ENCODE measurements at regions not wholly inside any gene's neighbourhood (a gene's known extent, or its start where the extent isn't known, plus 50 kb on each side); places are given as distances from the start of the nearest gene placed in this dataset.
"Not testable (repeated sequence)": the region's sequence is repeated elsewhere in the genome, so short reads cannot be mapped to it uniquely, and the experiment has no call there.

DNA sequence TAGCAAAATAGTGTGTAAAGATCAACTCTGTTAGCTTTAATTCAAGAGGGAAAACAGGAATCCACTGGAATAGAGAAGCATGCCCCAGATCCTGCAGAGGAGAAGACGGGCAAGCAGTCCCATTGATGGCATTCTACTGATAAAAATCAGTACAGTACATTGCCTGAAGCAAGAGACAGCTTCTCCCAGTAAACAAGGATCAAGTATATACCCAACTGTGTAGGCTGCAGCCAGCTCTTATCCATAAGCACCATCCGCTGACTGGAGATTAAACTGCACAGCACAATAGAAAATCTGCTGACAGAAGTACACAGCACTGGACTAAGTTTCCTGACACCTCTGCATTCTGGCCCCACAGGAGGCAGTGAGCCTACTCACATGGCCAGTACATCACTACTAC is 110.1 kb downstream of the COX18 start:
- no peaks in the 10 kb centered on the region for H3K36me3 Mint-ChIP-seq
- no peaks in the 10 kb centered on the region for H3K4me1 Mint-ChIP-seq
- H3K27me3 Mint-ChIP-seq: peaks cover 3% of the 10 kb centered on the region
- H3K4me3 Mint-ChIP-seq: no peak overlapping the region
- H3K9me3 Mint-ChIP-seq: peaks cover 10 to 18% (median 10%) of the 10 kb centered on the region in 3 donors
- H3K27ac Mint-ChIP-seq: no peak overlapping the region

DNA sequence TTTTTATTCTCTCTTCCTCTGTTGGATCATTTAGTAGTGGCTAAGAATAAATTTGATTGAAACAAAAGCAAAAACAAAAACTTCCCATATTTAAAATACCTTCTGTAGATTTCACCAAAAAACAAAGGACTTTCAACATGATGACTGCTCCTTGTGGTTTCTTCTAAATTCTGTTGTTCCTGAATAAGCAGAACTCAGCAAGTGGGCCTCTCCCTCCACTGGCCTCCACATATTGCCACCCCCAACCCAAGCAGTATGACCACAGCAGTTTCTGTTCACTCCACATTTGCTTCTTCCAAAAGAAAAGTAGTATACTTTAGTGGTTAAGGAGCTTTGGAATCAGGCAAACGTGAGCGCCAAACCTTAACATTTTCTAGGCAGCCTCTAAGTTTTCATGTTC is 114.7 kb downstream of the COX18 start:
- Mint-ChIP-seq H3K27me3 (peaks cover 3% of the 10 kb centered on the region), H3K27ac (no peak overlapping the region), H3K4me1 (no peaks in the 10 kb centered on the region)

DNA sequence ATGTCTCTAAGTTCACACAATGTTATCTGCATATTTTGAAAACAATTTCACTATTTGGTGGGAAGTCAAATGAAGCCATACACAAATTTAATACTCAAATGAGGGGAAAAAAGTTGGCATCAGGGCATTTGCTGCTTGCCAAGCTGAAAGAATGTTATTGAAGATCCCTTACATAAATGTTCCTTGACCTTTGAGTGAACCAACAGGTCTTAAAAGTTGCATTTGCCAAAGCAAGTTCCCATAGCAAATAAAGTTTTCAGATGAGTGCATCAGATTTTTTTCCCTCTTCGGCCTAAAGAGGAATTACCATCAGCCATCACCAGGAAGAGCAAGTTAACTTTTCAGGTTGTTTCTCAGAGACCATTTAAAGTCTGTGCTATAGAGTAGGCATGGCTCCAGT is 115.9 kb downstream of the COX18 start:
- H3K36me3 Mint-ChIP-seq: no peaks in the 10 kb centered on the region
- no peaks in the 10 kb centered on the region for H3K27me3 Mint-ChIP-seq
- H3K27ac Mint-ChIP-seq: no peak overlapping the region
- no peaks in the 10 kb centered on the region for H3K4me1 Mint-ChIP-seq
- H3K4me3 Mint-ChIP-seq: no peak overlapping the region
- H3K9me3 Mint-ChIP-seq: peaks cover 0 to 4% (median 1%) of the 10 kb centered on the region in 3 donors

More for the DNA sequence above, 114.7 kb downstream of the COX18 start:
- Mint-ChIP-seq H3K4me3 (no peak overlapping the region), H3K36me3 (no peaks in the 10 kb centered on the region), H3K9me3 (peaks cover 4 to 5% (median 5%) of the 10 kb centered on the region in 3 donors)

DNA sequence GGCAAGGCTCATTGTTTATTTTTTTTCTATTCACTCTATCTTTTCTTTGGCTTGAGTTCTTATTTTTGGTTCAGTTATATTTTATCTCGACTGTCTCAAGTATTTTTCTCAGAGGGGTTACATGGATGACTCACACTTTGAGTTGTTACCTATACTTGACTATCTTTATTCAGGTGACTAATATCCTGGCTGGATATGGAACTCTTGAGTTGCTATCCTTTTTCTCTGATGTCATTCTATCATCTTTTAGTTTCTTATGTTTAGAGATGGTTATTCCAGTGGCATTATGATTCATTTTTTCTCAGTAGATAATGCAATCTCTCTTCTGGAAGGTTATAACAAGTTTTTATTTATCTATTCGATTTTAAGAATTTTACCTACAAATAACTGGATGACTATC is 117.9 kb downstream of the COX18 start:
- no peaks in the 10 kb centered on the region for H3K4me1 Mint-ChIP-seq
- H3K27ac Mint-ChIP-seq: no peak overlapping the region
- no peaks in the 10 kb centered on the region for H3K27me3 Mint-ChIP-seq
- H3K9me3 Mint-ChIP-seq: peaks cover 0 to 4% (median 1%) of the 10 kb centered on the region in 3 donors
- H3K36me3 Mint-ChIP-seq: no peaks in the 10 kb centered on the region
- no peak overlapping the region for H3K4me3 Mint-ChIP-seq

DNA sequence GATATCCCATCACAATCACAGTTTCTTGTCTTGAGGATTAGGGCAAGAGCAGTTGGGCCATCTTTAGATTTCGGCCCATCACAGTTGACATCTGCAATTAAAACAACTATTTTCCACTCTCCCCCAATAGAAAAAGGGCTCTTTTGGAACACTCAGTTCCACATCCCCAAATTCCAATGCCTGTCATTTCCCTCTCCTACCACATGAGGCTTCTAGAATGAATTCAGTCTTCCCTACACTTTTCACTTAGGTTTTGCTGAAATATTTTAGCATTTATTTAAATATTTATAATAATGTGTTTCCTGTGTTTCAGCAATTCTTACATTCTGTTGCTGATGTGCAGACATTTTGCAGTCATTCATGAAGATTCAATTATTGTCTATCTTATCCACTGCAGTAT is 118.4 kb downstream of the COX18 start:
- peaks cover 1 to 7% (median 3%) of the 10 kb centered on the region in 3 donors for H3K9me3 Mint-ChIP-seq
- H3K27ac Mint-ChIP-seq: no peak overlapping the region
- H3K4me3 Mint-ChIP-seq: no peak overlapping the region
- H3K36me3 Mint-ChIP-seq: no peaks in the 10 kb centered on the region
- no peaks in the 10 kb centered on the region for H3K27me3 Mint-ChIP-seq
- H3K4me1 Mint-ChIP-seq: no peaks in the 10 kb centered on the region

DNA sequence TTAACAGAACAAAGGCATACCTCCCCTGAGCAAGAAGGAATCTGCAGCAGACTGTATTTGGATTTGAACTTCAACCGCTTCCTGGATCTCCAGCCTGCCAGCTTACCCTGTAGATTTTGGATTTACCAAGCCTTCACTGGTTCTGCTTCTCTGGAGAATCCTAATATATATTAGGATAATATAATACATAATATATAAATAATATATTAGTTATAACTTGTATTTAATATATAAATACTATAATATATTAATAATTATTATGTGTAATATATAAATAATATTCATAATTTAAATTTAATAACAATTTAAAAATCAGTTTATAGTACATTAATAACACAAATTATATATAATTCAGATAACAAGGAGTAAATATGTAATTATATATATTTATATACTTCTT is 121.4 kb downstream of the COX18 start:
- no peaks in the 10 kb centered on the region for H3K36me3 Mint-ChIP-seq
- H3K4me3 Mint-ChIP-seq: no peak overlapping the region
- H3K27me3 Mint-ChIP-seq: no peaks in the 10 kb centered on the region
- H3K27ac Mint-ChIP-seq: no peak overlapping the region
- peaks cover 0 to 11% (median 8%) of the 10 kb centered on the region in 3 donors for H3K9me3 Mint-ChIP-seq
- H3K4me1 Mint-ChIP-seq: no peaks in the 10 kb centered on the region

DNA sequence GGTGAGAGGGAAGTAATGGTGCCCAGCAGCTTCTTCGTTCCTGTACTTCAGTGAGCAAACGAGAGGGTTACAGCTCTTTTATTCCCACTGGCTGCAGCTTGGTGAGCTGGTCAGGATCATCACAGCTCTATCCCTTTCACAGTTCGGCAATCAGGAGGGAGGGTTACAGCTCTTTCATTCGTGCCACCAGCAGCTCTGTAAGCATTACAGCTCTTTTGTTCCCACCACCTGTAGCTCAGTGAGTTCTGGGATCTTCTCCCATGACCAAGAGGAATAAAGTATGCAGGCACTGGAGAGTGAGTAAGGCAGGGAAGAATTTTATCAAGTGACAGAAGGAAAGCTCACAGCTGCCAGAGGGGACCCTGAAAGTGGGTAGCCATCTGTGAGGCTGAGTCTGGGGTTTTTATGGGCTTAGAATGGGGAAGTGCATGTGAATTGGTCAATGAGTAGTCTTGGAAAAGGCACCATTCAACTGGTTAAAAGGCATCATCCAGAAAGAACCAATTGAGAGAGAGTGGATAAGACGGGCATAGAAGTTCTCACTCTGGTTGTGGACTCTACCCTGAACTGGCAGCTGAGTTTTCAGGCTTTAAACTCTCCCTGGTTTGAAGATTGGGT is 123.7 kb downstream of the COX18 start:
- H3K27me3 Mint-ChIP-seq: no peaks in the 10 kb centered on the region
- H3K9me3 Mint-ChIP-seq: peaks cover 0 to 11% (median 8%) of the 10 kb centered on the region in 3 donors
- no peak overlapping the region for H3K4me3 Mint-ChIP-seq
- no peak overlapping the region for H3K27ac Mint-ChIP-seq
- H3K4me1 Mint-ChIP-seq: no peaks in the 10 kb centered on the region
- H3K36me3 Mint-ChIP-seq: no peaks in the 10 kb centered on the region

DNA sequence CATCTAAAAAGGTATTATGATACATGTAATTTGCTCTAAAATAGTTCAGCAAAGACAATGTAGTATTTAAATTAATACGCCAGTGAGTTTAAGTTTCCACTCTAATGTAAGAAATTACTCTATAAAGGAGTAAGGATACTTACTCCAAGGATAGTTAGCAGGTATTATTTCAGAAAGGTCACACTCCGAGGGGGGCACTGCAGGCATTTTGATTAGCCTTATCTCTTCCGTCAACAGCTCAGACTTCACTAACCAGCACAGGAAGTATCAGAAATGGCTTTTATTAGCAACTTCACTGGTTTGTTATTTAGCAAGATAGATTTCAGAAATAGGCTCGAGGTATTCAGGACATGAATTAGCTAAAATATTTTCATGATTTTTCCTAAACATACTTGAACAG is 127.0 kb downstream of the COX18 start:
- H3K27ac Mint-ChIP-seq: no peak overlapping the region
- no peaks in the 10 kb centered on the region for H3K36me3 Mint-ChIP-seq
- H3K9me3 Mint-ChIP-seq: peaks cover 0 to 8% (median 7%) of the 10 kb centered on the region in 3 donors
- no peaks in the 10 kb centered on the region for H3K4me1 Mint-ChIP-seq
- H3K27me3 Mint-ChIP-seq: peaks cover 1% of the 10 kb centered on the region
- no peak overlapping the region for H3K4me3 Mint-ChIP-seq

DNA sequence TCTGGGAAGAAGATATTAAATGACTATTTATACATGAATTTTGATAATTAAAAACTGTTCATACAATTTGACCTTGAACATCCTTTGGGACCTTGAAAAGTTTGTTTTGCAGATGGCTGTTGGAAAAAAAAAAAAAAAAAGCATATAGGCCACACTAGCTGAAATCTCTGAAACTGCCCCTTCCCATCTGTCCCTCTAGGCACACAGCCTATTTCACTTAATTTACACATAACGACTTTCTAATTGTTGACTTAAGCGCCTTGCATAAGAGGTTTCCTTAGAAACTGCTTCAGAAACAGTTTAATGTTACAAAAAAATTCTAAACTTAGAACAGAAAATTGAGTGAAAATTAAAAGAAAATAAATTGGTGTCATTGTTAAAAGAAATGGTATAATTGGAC is 131.0 kb downstream of the COX18 start:
- H3K4me1 Mint-ChIP-seq: no peaks in the 10 kb centered on the region
- no peak overlapping the region for H3K27ac Mint-ChIP-seq
- H3K27me3 Mint-ChIP-seq: peaks cover 1% of the 10 kb centered on the region
- no peaks in the 10 kb centered on the region for H3K36me3 Mint-ChIP-seq
- H3K4me3 Mint-ChIP-seq: no peak overlapping the region
- H3K9me3 Mint-ChIP-seq: no peaks in the 10 kb centered on the region

DNA sequence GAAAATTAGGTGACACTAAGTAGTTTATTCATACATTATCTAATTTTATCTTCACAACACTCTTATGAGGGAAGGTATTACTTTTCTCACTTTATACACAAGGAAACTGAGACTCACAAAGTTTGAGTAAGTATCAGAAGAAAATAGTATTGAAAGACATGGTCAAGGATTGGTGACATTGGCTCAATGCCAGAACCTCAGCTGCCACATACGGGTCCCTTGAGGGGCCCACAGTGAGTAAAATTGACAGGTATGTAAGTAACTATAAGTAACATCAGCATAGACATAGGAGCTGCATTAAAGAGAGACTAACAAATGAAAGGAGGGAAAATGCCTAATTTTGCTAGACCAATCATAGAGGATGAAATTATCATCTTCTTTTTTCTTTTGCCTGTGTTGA is 134.1 kb downstream of the COX18 start:
- no peak overlapping the region for H3K27ac Mint-ChIP-seq
- H3K4me1 Mint-ChIP-seq: no peaks in the 10 kb centered on the region
- no peaks in the 10 kb centered on the region for H3K36me3 Mint-ChIP-seq
- no peaks in the 10 kb centered on the region for H3K9me3 Mint-ChIP-seq
- H3K27me3 Mint-ChIP-seq: peaks cover 1% of the 10 kb centered on the region
- no peak overlapping the region for H3K4me3 Mint-ChIP-seq

DNA sequence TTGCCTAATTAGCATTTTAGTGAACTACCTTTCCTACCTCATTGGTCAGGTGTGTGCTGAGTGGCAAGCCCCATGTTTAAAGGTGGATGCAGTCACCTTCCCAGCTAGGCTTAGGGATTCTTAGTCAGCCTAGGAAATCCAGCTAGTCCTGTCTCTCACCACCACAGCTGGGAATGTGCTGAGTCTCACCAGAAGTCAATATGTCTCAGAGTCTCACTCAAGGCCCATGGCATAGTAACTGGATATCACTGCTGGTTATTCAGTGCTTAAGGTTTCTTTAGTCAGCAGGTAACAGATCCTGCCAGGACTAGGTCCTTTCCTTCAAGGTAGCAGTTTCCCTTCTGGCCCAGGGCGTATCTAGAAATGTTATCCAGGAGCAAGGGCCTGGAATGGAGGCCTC is 136.5 kb downstream of the COX18 start:
- no peaks in the 10 kb centered on the region for H3K4me1 Mint-ChIP-seq
- no peaks in the 10 kb centered on the region for H3K9me3 Mint-ChIP-seq
- H3K27ac Mint-ChIP-seq: no peak overlapping the region
- no peaks in the 10 kb centered on the region for H3K36me3 Mint-ChIP-seq
- H3K27me3 Mint-ChIP-seq: no peaks in the 10 kb centered on the region
- H3K4me3 Mint-ChIP-seq: no peak overlapping the region

DNA sequence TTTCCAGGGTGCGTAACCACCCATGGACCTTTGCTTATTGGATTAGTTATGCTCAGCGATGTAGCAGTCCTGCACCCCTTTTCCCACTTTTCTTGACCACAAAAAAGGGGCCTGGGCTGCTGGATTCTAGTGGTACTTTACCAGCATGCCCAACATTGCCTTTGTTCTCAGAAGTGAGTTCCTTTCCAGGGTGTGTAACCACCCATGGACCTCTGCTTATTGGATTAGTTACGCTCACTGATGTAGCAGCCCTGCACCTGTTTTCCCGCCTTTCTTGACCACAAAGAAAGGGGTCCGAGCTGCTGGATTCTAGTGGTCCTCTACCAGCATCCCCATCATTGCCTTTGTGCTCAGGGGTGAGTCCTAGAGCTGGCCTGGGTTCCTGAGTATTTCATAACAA is 138.2 kb downstream of the COX18 start:
- no peaks in the 10 kb centered on the region for H3K4me1 Mint-ChIP-seq
- H3K4me3 Mint-ChIP-seq: no peak overlapping the region
- no peaks in the 10 kb centered on the region for H3K27me3 Mint-ChIP-seq

DNA sequence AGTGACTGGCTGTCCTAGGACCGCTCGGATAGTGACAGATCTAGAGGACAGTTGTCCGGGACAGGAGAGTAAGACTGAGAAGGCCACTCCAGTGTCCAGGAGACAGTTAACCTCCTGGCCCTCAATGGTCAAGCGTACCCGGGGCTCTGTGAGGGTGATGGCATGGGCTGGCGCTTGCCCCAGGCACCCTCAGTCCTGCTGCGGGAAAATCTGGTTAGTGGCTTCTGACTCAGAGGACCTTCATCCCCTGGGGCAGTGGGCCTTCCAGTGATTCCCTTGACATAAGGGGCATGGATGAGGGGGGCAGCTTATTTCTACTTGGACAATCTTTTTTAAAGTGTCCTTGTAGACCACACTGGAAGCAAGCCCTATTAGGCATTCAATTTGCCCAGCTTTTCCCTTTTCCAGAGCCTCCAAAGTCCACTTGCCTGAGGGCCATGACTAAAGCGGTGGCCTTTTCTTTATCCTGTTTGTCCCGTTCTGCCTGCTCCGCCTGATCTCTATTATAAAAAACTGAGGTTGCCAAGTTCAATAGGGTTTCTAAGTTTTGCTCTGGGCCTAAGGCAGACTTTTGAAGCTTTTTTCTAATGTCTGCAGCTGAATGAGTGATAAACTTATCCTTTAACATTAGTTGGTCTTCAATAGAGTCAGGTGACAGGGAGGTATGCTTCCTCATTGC is 139.8 kb downstream of the COX18 start:
- H3K9me3 Mint-ChIP-seq, H3K27ac Mint-ChIP-seq, H3K4me1 Mint-ChIP-seq, H3K36me3 Mint-ChIP-seq, H3K27me3 Mint-ChIP-seq, H3K4me3 Mint-ChIP-seq: not testable (repeated sequence)

More for the DNA sequence above, 138.2 kb downstream of the COX18 start:
- no peaks in the 10 kb centered on the region for H3K36me3 Mint-ChIP-seq
- no peaks in the 10 kb centered on the region for H3K9me3 Mint-ChIP-seq
- H3K27ac Mint-ChIP-seq: no peak overlapping the region

DNA sequence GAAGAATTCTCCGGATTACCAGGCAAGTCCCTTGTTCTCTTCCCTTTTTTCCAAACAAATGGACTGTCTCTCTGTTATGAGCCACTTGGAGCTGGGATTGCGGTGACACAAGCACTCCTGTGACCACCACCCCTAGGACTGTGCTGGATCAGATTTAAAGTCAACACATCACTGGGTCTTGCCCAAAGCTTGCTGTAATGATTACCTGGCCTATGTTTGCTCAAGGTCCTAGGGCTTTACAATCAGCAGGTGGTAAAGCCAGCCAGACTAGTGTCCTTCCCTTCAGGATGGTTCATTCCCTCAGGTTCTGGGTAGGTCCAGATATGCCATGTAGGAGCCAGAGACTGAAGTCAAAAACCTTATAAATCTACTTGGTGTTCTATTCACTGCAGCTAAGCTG is 144.7 kb downstream of the COX18 start:
- Mint-ChIP-seq H3K27ac (no peak overlapping the region), H3K4me3 (no peak overlapping the region), H3K4me1 (no peaks in the 10 kb centered on the region), H3K36me3 (no peaks in the 10 kb centered on the region), H3K27me3 (peaks cover 2% of the 10 kb centered on the region), H3K9me3 (peaks cover 0 to 9% (median 3%) of the 10 kb centered on the region in 3 donors)

DNA sequence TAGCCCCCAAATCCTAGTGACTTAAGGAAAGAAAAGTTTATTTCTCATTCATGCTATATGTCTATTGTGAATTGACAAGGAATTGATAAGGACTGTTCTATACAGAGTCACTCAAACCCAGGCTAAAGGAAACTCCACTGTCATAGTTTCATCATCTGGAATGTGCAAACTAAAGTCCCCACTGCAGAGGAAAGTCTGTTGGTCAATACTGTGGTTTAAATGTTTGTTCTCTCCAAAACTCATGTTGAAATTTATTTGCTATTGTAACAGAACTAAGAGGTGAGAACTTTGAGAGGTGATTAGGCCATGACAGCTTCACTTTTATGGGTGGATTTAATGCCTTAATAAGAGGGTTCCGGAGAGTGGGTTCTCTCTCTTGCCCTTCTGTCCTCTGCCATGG is 149.6 kb downstream of the COX18 start:
- no peak overlapping the region for H3K4me3 Mint-ChIP-seq
- H3K4me1 Mint-ChIP-seq: no peaks in the 10 kb centered on the region
- H3K27ac Mint-ChIP-seq: no peak overlapping the region
- peaks cover 2% of the 10 kb centered on the region for H3K36me3 Mint-ChIP-seq
- peaks cover 0 to 9% (median 0%) of the 10 kb centered on the region in 3 donors for H3K9me3 Mint-ChIP-seq
- H3K27me3 Mint-ChIP-seq: peaks cover 2% of the 10 kb centered on the region

DNA sequence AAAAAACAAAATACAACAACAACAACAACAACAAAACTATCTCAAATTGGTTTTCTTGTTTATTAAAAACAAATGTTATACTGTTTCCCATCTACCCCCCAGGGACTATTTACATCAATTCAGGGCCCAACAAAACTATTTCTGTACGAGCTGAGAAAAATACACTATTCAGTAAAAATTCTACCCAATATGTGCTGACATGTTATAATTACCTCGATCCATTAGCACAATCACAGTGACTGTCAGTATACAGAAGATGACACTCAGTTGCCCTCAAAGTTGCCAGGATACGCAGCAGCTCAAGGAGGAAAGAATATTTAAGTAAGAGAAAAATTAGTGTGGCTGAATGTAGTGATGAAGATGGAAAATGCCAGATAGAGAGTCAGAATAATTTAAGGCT is 150.1 kb downstream of the COX18 start:
- Mint-ChIP-seq H3K4me1 (no peaks in the 10 kb centered on the region), H3K36me3 (peaks cover 2% of the 10 kb centered on the region), H3K27me3 (peaks cover 2% of the 10 kb centered on the region), H3K4me3 (no peak overlapping the region), H3K27ac (no peak overlapping the region), H3K9me3 (peaks cover 0 to 9% (median 0%) of the 10 kb centered on the region in 3 donors)
